H1 (cell line): ENCODE measurements at regions not wholly inside any gene's neighbourhood (a gene's known extent, or its start where the extent isn't known, plus 50 kb on each side); places are given as distances from the start of the nearest gene placed in this dataset.

Source experiments
- CTCF ChIA-PET: fragments of 300-600 bp; sonication (Branson Sonifier 250); formaldehyde crosslinking; loops from one replicate; lab custom pipeline; 2021; ENCODE audit not compliant: partially characterized antibody; lab: Charles Lee
- POLR2A ChIA-PET: fragments of 300-600 bp; sonication (Branson Sonifier 250); formaldehyde crosslinking; loops from one replicate; lab custom pipeline; 2021; ENCODE audit warnings: inconsistent platforms; ENCODE audit not compliant: partially characterized antibody; lab: Charles Lee
- DNase-seq, 2 experiments: peaks; one replicate each; pipeline versions ENCODE4 v3.0.0 to v3.0.0-alpha.2; 2010 to 2022; ENCODE audit warnings: low spot score in 2 of 2, low read depth in 1 of 2, mixed read lengths in 1 of 2
- FAIRE-seq: peaks from 2 replicates; lab custom pipeline; 2011; peaks lifted over from hg19 to GRCh38; lab: Jason Lieb, UNC
- H2AFZ ChIP-seq: 2 replicates; pipeline ENCODE4 v1.8.1; 2012; ENCODE audit warnings: low read length, inconsistent platforms
- H2AK5ac ChIP-seq: 2 replicates; pipeline ENCODE4 v1.6.1; 2013; ENCODE audit warnings: low read depth, low read length
- H2BK120ac ChIP-seq: replicated peaks from 2 replicates; pipeline ENCODE3; 2013; ENCODE audit warnings: low read depth, low read length, inconsistent platforms
- H2BK12ac ChIP-seq: 2 replicates; pipeline ENCODE4 v1.6.1; 2013; ENCODE audit warnings: low read depth, low read length
- H2BK15ac ChIP-seq: 2 replicates; pipeline ENCODE4 v1.6.1; 2013; ENCODE audit warnings: low read length
- H2BK20ac ChIP-seq: 2 replicates; pipeline ENCODE4 v1.6.1; 2013; ENCODE audit warnings: low read length
- H2BK5ac ChIP-seq: 2 replicates; pipeline ENCODE4 v1.6.1; 2013; ENCODE audit warnings: low read depth, low read length
- H3K14ac ChIP-seq: 2 replicates; pipeline ENCODE4 v1.6.1; 2013; ENCODE audit warnings: inconsistent platforms; ENCODE audit not compliant: insufficient read length
- H3K18ac ChIP-seq: 2 replicates; pipeline ENCODE4 v1.6.1; 2013; ENCODE audit warnings: low read length; ENCODE audit errors: extremely low read depth
- H3K23ac ChIP-seq: 2 replicates; pipeline ENCODE4 v1.6.1; 2013; ENCODE audit warnings: inconsistent platforms; ENCODE audit not compliant: insufficient read length
- H3K23me2 ChIP-seq: 2 replicates; pipeline ENCODE4 v1.6.1; 2013; ENCODE audit warnings: low read depth, low read length
- H3K27ac ChIP-seq: 2 replicates; pipeline ENCODE4 v1.6.1; 2011; ENCODE audit warnings: low read depth, low read length, inconsistent platforms
- H3K27me3 ChIP-seq, 4 experiments: replicated peaks in 1 of 4; 1 replicate in 1 of 4; 2 replicates in 3 of 4; pipeline versions ENCODE4 v1.6.1 to v1.8.1; 2011 to 2013; ENCODE audit warnings: low read length in 3 of 4, mild to moderate bottlenecking in 3 of 4, inconsistent platforms in 2 of 4, mixed read lengths in 2 of 4, moderate library complexity in 1 of 4; ENCODE audit not compliant: control insufficient read depth in 3 of 4, insufficient read depth in 3 of 4; ENCODE audit errors: extremely low read depth in 1 of 4
- H3K36me3 ChIP-seq, 4 experiments: 2 replicates each; pipeline versions ENCODE4 v1.6.1 to v1.8.1; 2011 to 2013; ENCODE audit warnings: mild to moderate bottlenecking in 4 of 4, low read length in 3 of 4, moderate library complexity in 2 of 4, control low read depth in 1 of 4, inconsistent platforms in 1 of 4; ENCODE audit not compliant: insufficient read depth in 4 of 4, control insufficient read depth in 2 of 4
- H3K4ac ChIP-seq: replicated peaks from 2 replicates; pipeline ENCODE3; 2013; ENCODE audit warnings: low read length, low read depth, mixed read lengths, inconsistent platforms; ENCODE audit not compliant: insufficient read length
- H3K4me1 ChIP-seq, 4 experiments: replicated peaks in 1 of 4; 1 replicate in 1 of 4; 2 replicates in 3 of 4; pipeline versions ENCODE4 v1.6.1 to v1.8.1; 2011 to 2013; ENCODE audit warnings: low read length in 3 of 4, inconsistent platforms in 2 of 4, mixed read lengths in 1 of 4; ENCODE audit not compliant: insufficient read depth in 4 of 4, control insufficient read depth in 3 of 4
- H3K4me2 ChIP-seq, 2 experiments: 2 replicates each; pipeline versions ENCODE4 v1.6.1 to v1.8.1; 2011 to 2013; ENCODE audit warnings: low read depth in 2 of 2, low read length in 2 of 2, control low read depth in 1 of 2, inconsistent platforms in 1 of 2, mild to moderate bottlenecking in 1 of 2; ENCODE audit not compliant: insufficient read depth in 1 of 2
- H3K4me3 ChIP-seq, 4 experiments: fragments of 200-600, 300-600 bp in 1 of 4; sonication (generic), shearing (Covaris generic), sonication (Bioruptor Twin) in 1 of 4; 2 replicates each; pipeline versions ENCODE4 v1.5.1 to v1.8.1; 2011 to 2016; ENCODE audit warnings: low read length in 4 of 4, low read depth in 3 of 4, control low read depth in 2 of 4, inconsistent platforms in 2 of 4, mild to moderate bottlenecking in 2 of 4, mixed read lengths in 1 of 4, moderate library complexity in 1 of 4; ENCODE audit not compliant: insufficient read depth in 2 of 4; ENCODE audit errors: extremely low read depth in 1 of 4
- H3K56ac ChIP-seq: replicated peaks from 2 replicates; pipeline ENCODE3; 2013; ENCODE audit warnings: low read depth, mild to moderate bottlenecking, mixed read lengths, low read length, inconsistent platforms; ENCODE audit not compliant: insufficient read length
- H3K79me1 ChIP-seq: 2 replicates; pipeline ENCODE4 v1.6.1; 2013; ENCODE audit warnings: low read depth, low read length, control low read depth
- H3K79me2 ChIP-seq, 2 experiments: 2 replicates each; pipeline versions ENCODE4 v1.6.1 to v1.8.1; 2012 to 2013; ENCODE audit warnings: low read length in 2 of 2, mild to moderate bottlenecking in 2 of 2, inconsistent platforms in 1 of 2; ENCODE audit not compliant: insufficient read depth in 2 of 2, control insufficient read depth in 1 of 2
- H3K9ac ChIP-seq, 4 experiments: replicated peaks in 1 of 4; 1 replicate in 1 of 4; 2 replicates in 3 of 4; pipeline versions ENCODE4 v1.6.1 to v1.8.1; 2011 to 2013; ENCODE audit warnings: low read depth in 3 of 4, low read length in 3 of 4, control low read depth in 2 of 4, mild to moderate bottlenecking in 2 of 4, moderate library complexity in 2 of 4, inconsistent platforms in 1 of 4; ENCODE audit errors: extremely low read depth in 1 of 4
- H3K9me3 ChIP-seq, 2 experiments: 2 replicates each; pipeline versions ENCODE4 v1.6.1 to v1.8.1; 2012 to 2013; ENCODE audit warnings: mild to moderate bottlenecking in 2 of 2, moderate library complexity in 2 of 2, control low read depth in 1 of 2, inconsistent platforms in 1 of 2, low read depth in 1 of 2, low read length in 1 of 2, mixed read lengths in 1 of 2; ENCODE audit not compliant: insufficient read depth in 2 of 2
- H4K20me1 ChIP-seq, 2 experiments: replicated peaks in 1 of 2; 2 replicates each; pipeline versions ENCODE3 to v1.8.1; 2011 to 2013; ENCODE audit warnings: inconsistent platforms in 2 of 2, low read length in 2 of 2, mild to moderate bottlenecking in 1 of 2; ENCODE audit not compliant: insufficient read depth in 2 of 2, control insufficient read depth in 1 of 2
- H4K5ac ChIP-seq: 2 replicates; pipeline ENCODE4 v1.6.1; 2013; ENCODE audit warnings: low read length, low read depth, mixed read lengths, inconsistent platforms; ENCODE audit not compliant: insufficient read length
- H4K8ac ChIP-seq: 2 replicates; pipeline ENCODE4 v1.8.0; 2013; ENCODE audit warnings: mild to moderate bottlenecking, moderate library complexity, low read length, inconsistent platforms; ENCODE audit not compliant: insufficient read depth; ENCODE audit errors: extremely low read depth
- H4K91ac ChIP-seq: replicated peaks from 2 replicates; pipeline ENCODE3; 2013; ENCODE audit warnings: low read length, mixed read lengths, inconsistent platforms; ENCODE audit not compliant: insufficient read length
- ATF3 ChIP-seq: IDR thresholded peaks from 2 replicates; pipeline ENCODE4 v1.6.1; 2011; ENCODE audit warnings: low read depth, mild to moderate bottlenecking, low read length; ENCODE audit not compliant: insufficient read depth
- E2F6 ChIP-seq: IDR thresholded peaks from 2 replicates; pipeline ENCODE4 v1.6.1; 2012; ENCODE audit warnings: inconsistent platforms
- EZH2 ChIP-seq: fragments of 200-600 bp; sonication (generic); IDR thresholded peaks from 2 replicates; pipeline ENCODE4 v1.7.1; 2012; ENCODE audit warnings: low read depth, mild to moderate bottlenecking, moderate library complexity, low read length, inconsistent platforms; ENCODE audit not compliant: severe bottlenecking
- HDAC6 ChIP-seq: IDR thresholded peaks from one replicate; pipeline ENCODE4 v1.7.1; 2012; ENCODE audit warnings: low read depth, mild to moderate bottlenecking, inconsistent platforms, low read length, moderate library complexity
- NANOG ChIP-seq: IDR thresholded peaks from 2 replicates; pipeline ENCODE4 v1.6.1; 2011; ENCODE audit warnings: low read length, low read depth, mild to moderate bottlenecking, inconsistent platforms; ENCODE audit not compliant: insufficient read depth, poor library complexity, severe bottlenecking
- POLR2AphosphoS5 ChIP-seq: IDR thresholded peaks from 2 replicates; pipeline ENCODE4 v1.6.1; 2011; ENCODE audit warnings: low read depth, low read length
- RNF2 ChIP-seq: fragments of 200-900, 300-1000 bp; sonication (generic); IDR thresholded peaks from 2 replicates; pipeline ENCODE4 v1.7.1; 2016; ENCODE audit warnings: borderline replicate concordance, low read depth, mild to moderate bottlenecking, antibody characterized with exemption, low read length; ENCODE audit not compliant: poor library complexity, severe bottlenecking; ENCODE audit errors: missing control alignments
- RXRA ChIP-seq: IDR thresholded peaks from 2 replicates; pipeline ENCODE4 v1.6.1; 2011; ENCODE audit warnings: low read depth, mild to moderate bottlenecking, low read length, moderate library complexity; ENCODE audit not compliant: insufficient read depth
- SIN3A ChIP-seq, 2 experiments: IDR thresholded peaks in 1 of 2; conservative IDR thresholded peaks in 1 of 2; 2 replicates each; pipeline ENCODE4 v1.6.1; 2011 to 2012; ENCODE audit warnings: low read length in 2 of 2, improper control_type of control experiment in 1 of 2, low read depth in 1 of 2, mild to moderate bottlenecking in 1 of 2
- SIX5 ChIP-seq: IDR thresholded peaks from 2 replicates; pipeline ENCODE4 v1.6.1; 2011; ENCODE audit warnings: mild to moderate bottlenecking, low read depth, low read length
- TEAD4 ChIP-seq: IDR thresholded peaks from 2 replicates; pipeline ENCODE4 v1.6.1; 2012; ENCODE audit warnings: low read depth, low read length, inconsistent platforms, mixed read lengths
- WGBS, 2 experiments: shearing (Covaris generic) in 1 of 2; methylation state at CpG; one replicate each; pipeline versions ENCODE4 v1.1.6 to v1.1.7; 2013 to 2015; ENCODE audit warnings: low lambda C conversion rate in 2 of 2, mixed read lengths in 2 of 2, inconsistent platforms in 1 of 2, low coverage in 1 of 2, missing lambda C conversion rate in 1 of 2; ENCODE audit not compliant: insufficient replicate concordance in 2 of 2, insufficient coverage in 1 of 2, insufficient read length in 1 of 2; ENCODE audit errors: extremely low coverage in 1 of 2, missing lambda C conversion rate in 1 of 2; 5-methylcytosine and 5-hydroxymethylcytosine counted together

DNA sequence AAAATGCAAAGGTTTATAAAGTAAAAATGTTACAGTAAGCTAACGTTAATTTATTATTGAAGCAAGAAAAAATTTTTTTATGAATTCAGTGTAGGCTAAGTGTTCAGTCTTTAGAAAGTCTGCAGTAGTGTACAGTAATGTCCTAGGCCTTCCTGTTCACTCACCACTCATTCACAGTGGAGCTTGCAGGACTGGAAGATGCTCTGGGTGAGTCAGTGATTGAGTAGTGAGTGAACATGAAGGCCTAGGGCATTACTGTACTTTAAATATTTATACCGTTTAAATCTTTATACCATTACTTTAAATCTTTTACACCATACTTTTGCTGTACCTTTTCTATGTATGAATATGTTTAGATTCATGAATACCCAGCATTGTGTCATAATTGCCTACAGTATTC is 120.3 kb upstream of the SLC38A4 start:
- Histone ChIP-seq H3K4me3 (no peak overlapping the region), H4K5ac (no peak overlapping the region), H3K4ac (no peak overlapping the region), H3K79me2 (no peaks in the 10 kb centered on the region), H2AFZ (no peak overlapping the region), H2BK5ac (no peak overlapping the region), H4K8ac (no peak overlapping the region), H3K27me3 (no peaks in the 10 kb centered on the region), H2BK15ac (no peak overlapping the region)
- 85 to 100% methylated on average over 1 to 2 of the region's 2 CpGs for WGBS, 2 experiments
- FAIRE-seq = no peak
- TF ChIP-seq E2F6 = no peak
- no peak for TF ChIP-seq HDAC6
- TF ChIP-seq POLR2AphosphoS5 = no peak
- no peak for TF ChIP-seq TEAD4
- no peak for TF ChIP-seq NANOG
- TF ChIP-seq EZH2 = no peak
- TF ChIP-seq RNF2 = no peak
- no peak for TF ChIP-seq SIX5
- TF ChIP-seq ATF3 = no peak
- TF ChIP-seq RXRA = no peak
- no peak for TF ChIP-seq SIN3A (conservative IDR thresholded peaks at IDR 0.05 in 1 of 2, IDR thresholded peaks at IDR 0.05 in 1 of 2; ENCODE audit: low read depth in 1 of 2, low read length in 2 of 2)
- TF ChIP-seq, all 59 proteins: peak for 0
- ChIA-PET POLR2A (no interaction called here), CTCF (interaction anchor here (1.4 to 3.8 kb wide), 2 partner anchors 12 to 37 kb away, joined by 4 to 22 read pairs; no protein-coding TSS in a partner anchor)
- Histone ChIP-seq H3K18ac (no peak overlapping the region), H3K9me3 (no peaks in the 10 kb centered on the region), H2BK12ac (no peak overlapping the region), H3K79me1 (no peaks in the 10 kb centered on the region), H3K14ac (no peak overlapping the region), H3K56ac (no peak overlapping the region), H4K91ac (no peak overlapping the region), H3K4me1 (no peaks in the 10 kb centered on the region), H3K23ac (no peak overlapping the region), H3K36me3 (no peaks in the 10 kb centered on the region), H2BK20ac (no peak overlapping the region), H3K27ac (no peak overlapping the region), H2BK120ac (no peak overlapping the region), H3K9ac (no peak overlapping the region), H3K4me2 (no peak overlapping the region), H3K23me2 (peaks cover 2% of the 10 kb centered on the region; the same call in 1 of the 2 replicates), H4K20me1 (no peaks in the 10 kb centered on the region), H2AK5ac (no peak overlapping the region)
- no peak for DNase-seq
